Fibroblast of lung (primary cell): ENCODE measurements at regions not wholly inside any gene's neighbourhood (a gene's known extent, or its start where the extent isn't known, plus 50 kb on each side); places are given as distances from the start of the nearest gene placed in this dataset.

ENCODE experiments used
- CTCF ChIP-seq, 2 donors: IDR thresholded peaks in 1 of 2; conservative IDR thresholded peaks in 1 of 2; 1 replicate in 1 of 2; 2 replicates in 1 of 2; pipeline ENCODE4 v1.5.1; 2011 to 2012; ENCODE audit warnings: low read length in 2 of 2, control low read depth in 1 of 2, inconsistent platforms in 1 of 2, low read depth in 1 of 2, mild to moderate bottlenecking in 1 of 2
- EZH2 ChIP-seq: IDR thresholded peaks from 2 replicates; pipeline ENCODE4 v1.5.1; 2012; ENCODE audit warnings: low read length, control low read depth, mild to moderate bottlenecking; ENCODE audit errors: missing control alignments

GRCh38 chr13:34114581-34114980 lies 296.6 kb downstream of the RFC3 start:
- TF ChIP-seq CTCF (conservative IDR thresholded peaks at IDR 0.05 in 1 of 2, IDR thresholded peaks at IDR 0.05 in 1 of 2; ENCODE audit: low read depth in 1 of 2, low read length in 2 of 2): no peak
- no peak for TF ChIP-seq EZH2
